WTC11 (cell line): ENCODE measurements at regions not wholly inside any gene's neighbourhood (a gene's known extent, or its start where the extent isn't known, plus 50 kb on each side); places are given as distances from the start of the nearest gene placed in this dataset.

Experiments used
- ATAC-seq: fragments of 200-7000 bp; cut with Tn5 transposase; 2 replicates; pipeline ENCODE4 v1.10.0; 2021; ENCODE audit warnings: mild to moderate bottlenecking, moderate library complexity
- CTCF ChIA-PET: fragments of 300-600 bp; sonication (Branson Sonifier 250); formaldehyde crosslinking; loops from one replicate; lab custom pipeline; 2021; ENCODE audit warnings: antibody characterized with exemption; lab: Charles Lee
- POLR2A ChIA-PET: fragments of 350-600 bp; sonication (Branson Sonifier 250); formaldehyde crosslinking; loops from one replicate; lab custom pipeline; 2021; ENCODE audit warnings: antibody characterized with exemption; lab: Charles Lee
- DNase-seq: peaks from one replicate; pipeline ENCODE4 v3.0.0; 2021; ENCODE audit warnings: low spot score
- H3K27ac Mint-ChIP-seq: 2 replicates; pipeline ENCODE4 v1.8.0; 2021; ENCODE audit warnings: mixed read lengths
- H3K27me3 Mint-ChIP-seq: 2 replicates; pipeline ENCODE4 v1.8.0; 2021; ENCODE audit warnings: low read depth, mild to moderate bottlenecking, moderate library complexity, mixed read lengths
- H3K36me3 Mint-ChIP-seq: 2 replicates; pipeline ENCODE4 v1.8.0; 2021; ENCODE audit warnings: mixed read lengths
- H3K4me1 Mint-ChIP-seq: 2 replicates; pipeline ENCODE4 v1.8.0; 2022; ENCODE audit warnings: mixed read lengths
- H3K4me3 Mint-ChIP-seq: 2 replicates; pipeline ENCODE4 v1.8.0; 2021; ENCODE audit warnings: mild to moderate bottlenecking, moderate library complexity, mixed read lengths
- H3K9me3 Mint-ChIP-seq: 2 replicates; pipeline ENCODE4 v1.8.0; 2021; ENCODE audit warnings: mixed read lengths
- CDX4 ChIP-seq: fragments of 250-450 bp; sonication (Bioruptor Pico); IDR thresholded peaks from 2 replicates; pipeline ENCODE4 v1.9.0; 2021; ENCODE audit warnings: moderate library complexity, mild to moderate bottlenecking, inconsistent platforms, borderline replicate concordance
- E2F4 ChIP-seq: sonication (generic); formaldehyde crosslinking; IDR thresholded peaks from 2 replicates; pipeline ENCODE4 v1.8.1; 2022; ENCODE audit warnings: low read depth, mild to moderate bottlenecking, moderate library complexity, missing genetic modification reagents, borderline replicate concordance
- ELF4 ChIP-seq: sonication (generic); formaldehyde crosslinking; IDR thresholded peaks from 2 replicates; pipeline ENCODE4 v1.8.1; 2022; ENCODE audit warnings: low read depth, mild to moderate bottlenecking, moderate library complexity, missing genetic modification reagents
- MAX ChIP-seq: sonication (generic); formaldehyde crosslinking; IDR thresholded peaks from 2 replicates; pipeline ENCODE4 v1.8.0; 2022; ENCODE audit warnings: mild to moderate bottlenecking, missing genetic modification reagents
- NR3C1 ChIP-seq: sonication (generic); formaldehyde crosslinking; conservative IDR thresholded peaks from 2 replicates; pipeline ENCODE4 v1.8.1; 2023; ENCODE audit warnings: low read depth, mild to moderate bottlenecking, missing genetic modification reagents
- PRDM15 ChIP-seq: sonication (generic); formaldehyde crosslinking; IDR thresholded peaks from 2 replicates; pipeline ENCODE4 v1.8.0; 2022; ENCODE audit warnings: missing genetic modification reagents
- TCF7 ChIP-seq: sonication (generic); formaldehyde crosslinking; IDR thresholded peaks from 2 replicates; pipeline ENCODE4 v1.8.0; 2022; ENCODE audit warnings: mild to moderate bottlenecking, low read depth, missing genetic modification reagents, moderate library complexity
- ZMAT4 ChIP-seq: fragments of 250-450 bp; sonication (Bioruptor Pico); IDR thresholded peaks from 2 replicates; pipeline ENCODE4 v1.9.0; 2021; ENCODE audit warnings: mild to moderate bottlenecking
- ZNF263 ChIP-seq: sonication (generic); formaldehyde crosslinking; IDR thresholded peaks from 2 replicates; pipeline ENCODE4 v1.8.1; 2022; ENCODE audit warnings: low read depth, mild to moderate bottlenecking, moderate library complexity, missing genetic modification reagents
- ZNF396 ChIP-seq: fragments of 250-450 bp; sonication (Bioruptor Pico); IDR thresholded peaks from 2 replicates; pipeline ENCODE4 v1.8.0; 2021; ENCODE audit warnings: mild to moderate bottlenecking, moderate library complexity, borderline replicate concordance
- TF ChIP-seq, protein P1 (sequence below): fragments of 250-450 bp; sonication (Bioruptor Pico); IDR thresholded peaks from 2 replicates; pipeline ENCODE4 v1.9.0; 2021; ENCODE audit warnings: mild to moderate bottlenecking, borderline replicate concordance
- TF ChIP-seq, protein P2 (sequence below): sonication (generic); formaldehyde crosslinking; IDR thresholded peaks from 2 replicates; pipeline ENCODE4 v1.8.1; 2023; ENCODE audit warnings: mild to moderate bottlenecking, moderate library complexity, missing genetic modification reagents

DNA sequence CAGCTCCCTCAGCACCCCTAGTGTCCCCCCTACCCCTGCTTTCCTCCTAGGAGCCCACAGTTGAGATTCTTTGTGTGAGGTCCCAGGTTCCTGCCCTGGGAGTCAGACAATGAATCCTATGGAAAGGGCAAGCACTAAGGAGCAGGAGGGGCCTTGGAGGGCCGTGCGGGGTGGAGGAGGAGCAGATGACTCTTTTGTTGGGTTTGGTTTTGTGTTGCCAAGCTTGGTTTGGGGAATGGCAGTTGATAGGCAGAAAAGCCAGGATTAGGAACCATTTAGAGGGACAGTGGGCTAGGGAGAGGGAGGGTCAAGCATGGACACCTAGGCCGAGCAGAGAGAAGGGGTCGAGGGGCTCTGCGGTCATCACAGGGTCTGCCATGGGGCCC is 61.6 kb upstream of the SPTLC1 start:
- Mint-ChIP-seq H3K27ac (no peak overlapping the region), H3K9me3 (peaks cover 40% of the 10 kb centered on the region)
- CTCF ChIA-PET = interaction anchor here (0.7 to 6.5 kb wide), 6 partner anchors 8 to 37 kb away, joined by 3 to 67 read pairs (median 6); no protein-coding TSS in a partner anchor

More for the DNA sequence above, 61.6 kb upstream of the SPTLC1 start:
- no peak for DNase-seq
- peaks cover 11% of the 10 kb centered on the region for H3K36me3 Mint-ChIP-seq
- peaks cover 8% of the 10 kb centered on the region for H3K27me3 Mint-ChIP-seq
- no peaks in the 10 kb centered on the region for H3K4me1 Mint-ChIP-seq
- no peak overlapping the region for H3K4me3 Mint-ChIP-seq
- TF ChIP-seq CDX4 (no peak), TCF7 (no peak), PRDM15 (CRISPR knock-in tag) (no peak), NR3C1 (CRISPR knock-in tag) (no peak), ELF4 (CRISPR knock-in tag) (no peak), ZMAT4 (CRISPR knock-in tag) (no peak), E2F4 (CRISPR knock-in tag) (no peak), MAX (CRISPR knock-in tag) (no peak), ZNF263 (CRISPR knock-in tag) (no peak), ZNF396 (no peak)
- TF ChIP-seq, protein P1, sequence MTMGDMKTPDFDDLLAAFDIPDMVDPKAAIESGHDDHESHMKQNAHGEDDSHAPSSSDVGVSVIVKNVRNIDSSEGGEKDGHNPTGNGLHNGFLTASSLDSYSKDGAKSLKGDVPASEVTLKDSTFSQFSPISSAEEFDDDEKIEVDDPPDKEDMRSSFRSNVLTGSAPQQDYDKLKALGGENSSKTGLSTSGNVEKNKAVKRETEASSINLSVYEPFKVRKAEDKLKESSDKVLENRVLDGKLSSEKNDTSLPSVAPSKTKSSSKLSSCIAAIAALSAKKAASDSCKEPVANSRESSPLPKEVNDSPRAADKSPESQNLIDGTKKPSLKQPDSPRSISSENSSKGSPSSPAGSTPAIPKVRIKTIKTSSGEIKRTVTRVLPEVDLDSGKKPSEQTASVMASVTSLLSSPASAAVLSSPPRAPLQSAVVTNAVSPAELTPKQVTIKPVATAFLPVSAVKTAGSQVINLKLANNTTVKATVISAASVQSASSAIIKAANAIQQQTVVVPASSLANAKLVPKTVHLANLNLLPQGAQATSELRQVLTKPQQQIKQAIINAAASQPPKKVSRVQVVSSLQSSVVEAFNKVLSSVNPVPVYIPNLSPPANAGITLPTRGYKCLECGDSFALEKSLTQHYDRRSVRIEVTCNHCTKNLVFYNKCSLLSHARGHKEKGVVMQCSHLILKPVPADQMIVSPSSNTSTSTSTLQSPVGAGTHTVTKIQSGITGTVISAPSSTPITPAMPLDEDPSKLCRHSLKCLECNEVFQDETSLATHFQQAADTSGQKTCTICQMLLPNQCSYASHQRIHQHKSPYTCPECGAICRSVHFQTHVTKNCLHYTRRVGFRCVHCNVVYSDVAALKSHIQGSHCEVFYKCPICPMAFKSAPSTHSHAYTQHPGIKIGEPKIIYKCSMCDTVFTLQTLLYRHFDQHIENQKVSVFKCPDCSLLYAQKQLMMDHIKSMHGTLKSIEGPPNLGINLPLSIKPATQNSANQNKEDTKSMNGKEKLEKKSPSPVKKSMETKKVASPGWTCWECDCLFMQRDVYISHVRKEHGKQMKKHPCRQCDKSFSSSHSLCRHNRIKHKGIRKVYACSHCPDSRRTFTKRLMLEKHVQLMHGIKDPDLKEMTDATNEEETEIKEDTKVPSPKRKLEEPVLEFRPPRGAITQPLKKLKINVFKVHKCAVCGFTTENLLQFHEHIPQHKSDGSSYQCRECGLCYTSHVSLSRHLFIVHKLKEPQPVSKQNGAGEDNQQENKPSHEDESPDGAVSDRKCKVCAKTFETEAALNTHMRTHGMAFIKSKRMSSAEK (CRISPR knock-in tag) = no peak
- TF ChIP-seq, protein P2, sequence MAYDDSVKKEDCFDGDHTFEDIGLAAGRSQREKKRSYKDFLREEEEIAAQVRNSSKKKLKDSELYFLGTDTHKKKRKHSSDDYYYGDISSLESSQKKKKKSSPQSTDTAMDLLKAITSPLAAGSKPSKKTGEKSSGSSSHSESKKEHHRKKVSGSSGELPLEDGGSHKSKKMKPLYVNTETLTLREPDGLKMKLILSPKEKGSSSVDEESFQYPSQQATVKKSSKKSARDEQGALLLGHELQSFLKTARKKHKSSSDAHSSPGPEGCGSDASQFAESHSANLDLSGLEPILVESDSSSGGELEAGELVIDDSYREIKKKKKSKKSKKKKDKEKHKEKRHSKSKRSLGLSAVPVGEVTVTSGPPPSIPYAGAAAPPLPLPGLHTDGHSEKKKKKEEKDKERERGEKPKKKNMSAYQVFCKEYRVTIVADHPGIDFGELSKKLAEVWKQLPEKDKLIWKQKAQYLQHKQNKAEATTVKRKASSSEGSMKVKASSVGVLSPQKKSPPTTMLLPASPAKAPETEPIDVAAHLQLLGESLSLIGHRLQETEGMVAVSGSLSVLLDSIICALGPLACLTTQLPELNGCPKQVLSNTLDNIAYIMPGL (CRISPR knock-in tag) = no peak
- TF ChIP-seq, all 79 proteins: peak for 0
- POLR2A ChIA-PET = interaction anchor here (0.6 kb wide), 1 partner anchor 13 kb away, joined by 3 read pairs; no protein-coding TSS in a partner anchor
- ATAC-seq = no peak
